HG02852 (cell line): ENCODE measurements at regions not wholly inside any gene's neighbourhood (a gene's known extent, or its start where the extent isn't known, plus 50 kb on each side); places are given as distances from the start of the nearest gene placed in this dataset.
"Not testable (repeated sequence)": the region's sequence is repeated elsewhere in the genome, so short reads cannot be mapped to it uniquely, and the experiment has no call there.

Source experiments
- ATAC-seq: cut with Tn5 transposase; IDR thresholded peaks from one replicate; pipeline ENCODE4 v1.9.1; 2021; ENCODE audit warnings: mild to moderate bottlenecking, moderate library complexity; ENCODE audit not compliant: unreplicated experiment

- no peak for ATAC-seq
These were observed 103.8 kb upstream of the LANCL2 start for GRCh38 chr7:55261386-55261770.

- ATAC-seq, result not testable (repeated sequence)
These were observed 99.8 kb upstream of the LANCL2 start for GRCh38 chr7:55265328-55265727.

GRCh38 chr7:55265836-55266642, 99.1 kb upstream of the LANCL2 start:
- ATAC-seq, result no peak

DNA sequence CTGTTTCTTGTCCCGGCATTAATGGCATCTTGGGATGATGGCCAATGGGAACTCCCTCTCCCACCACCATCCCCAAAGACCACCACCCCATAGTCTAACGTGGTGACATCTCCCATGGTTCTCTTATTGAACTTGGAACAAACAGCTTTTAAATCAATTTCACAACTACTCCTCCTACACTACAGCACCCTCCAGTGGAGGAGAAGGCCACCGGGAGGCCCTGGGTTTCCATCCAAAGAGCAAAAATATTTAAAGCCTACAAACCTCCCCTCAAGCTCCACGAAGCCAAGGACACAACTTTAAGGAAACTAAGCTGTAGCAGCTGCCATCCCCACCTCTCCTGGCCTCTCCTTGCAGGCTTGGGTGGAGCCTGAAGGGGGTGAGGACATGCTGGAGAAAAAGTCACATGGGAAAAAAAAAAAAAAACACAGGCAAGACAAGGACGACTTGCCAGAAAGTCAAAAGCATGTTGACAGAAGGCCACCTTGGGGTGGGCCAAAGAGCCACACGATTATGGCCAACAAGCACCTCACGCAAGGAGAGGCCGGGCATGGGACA, 94.0 kb upstream of the LANCL2 start:
- no peak for ATAC-seq

DNA sequence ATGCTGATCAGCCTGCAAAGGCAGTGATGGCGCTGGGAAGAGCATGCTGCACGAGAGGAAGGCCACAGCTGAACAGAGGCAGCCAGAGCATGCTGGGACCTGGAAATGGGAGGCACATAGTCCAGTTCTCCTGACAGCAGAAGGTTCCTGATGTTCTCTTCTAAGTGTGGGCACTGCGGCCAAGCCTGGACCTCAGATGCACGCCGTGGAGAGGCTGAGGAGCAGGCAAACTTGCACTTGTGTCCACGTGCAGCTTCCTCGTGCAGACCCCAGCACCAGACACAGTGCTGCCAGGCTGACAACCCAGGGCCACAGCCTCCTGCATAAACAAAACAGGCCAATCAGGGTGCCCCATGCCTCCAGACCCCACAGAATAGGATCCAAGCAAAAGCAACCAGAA, 93.5 kb upstream of the LANCL2 start:
- ATAC-seq, result no peak

DNA sequence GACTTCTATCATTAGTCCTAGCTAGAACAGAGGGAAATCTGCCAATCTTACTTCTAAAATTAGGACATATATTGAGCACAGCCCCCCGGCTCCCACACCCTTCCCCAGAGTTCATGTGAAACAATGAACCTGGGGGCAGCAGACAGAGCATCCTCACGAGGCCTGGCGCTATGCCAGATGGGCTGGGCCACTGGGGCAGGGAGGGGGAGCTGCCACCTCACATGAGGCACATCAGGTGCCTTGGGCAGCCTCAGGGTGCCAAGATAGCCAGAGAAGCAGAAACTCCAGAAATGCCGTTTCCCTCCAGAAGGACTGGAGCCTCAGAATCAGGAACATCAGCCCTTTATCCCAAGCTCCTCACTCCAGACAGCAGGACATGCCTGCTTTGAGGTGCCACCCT, 92.8 kb upstream of the LANCL2 start:
- no peak for ATAC-seq

GRCh38 chr7:55273186-55273980, 91.8 kb upstream of the LANCL2 start:
- no peak for ATAC-seq

DNA sequence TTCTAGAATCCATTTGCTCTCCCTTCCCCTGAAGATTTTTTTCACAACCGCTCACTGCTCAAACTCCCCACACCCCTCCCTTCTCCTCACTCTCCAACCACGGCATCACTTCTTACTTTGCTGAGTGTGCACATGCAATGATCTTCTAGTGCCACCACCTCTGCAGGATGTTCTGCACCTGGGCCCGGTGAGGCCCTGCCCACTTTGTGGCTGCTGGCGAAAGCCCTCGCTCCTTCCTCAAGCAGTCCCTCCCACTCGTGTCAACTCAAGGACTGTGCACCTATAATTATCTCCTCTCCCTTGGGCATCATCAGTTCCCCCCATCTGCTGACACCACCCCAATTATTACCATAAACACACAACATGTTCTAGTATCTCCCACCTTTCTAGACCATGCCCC, 91.0 kb upstream of the LANCL2 start:
- ATAC-seq, result no peak

GRCh38 chr7:55275291-55276200, 89.6 kb upstream of the LANCL2 start:
- ATAC-seq, result no peak

- ATAC-seq, result no peak
These were observed 88.4 kb upstream of the LANCL2 start for GRCh38 chr7:55276572-55277295.

GRCh38 chr7:55277916-55278315, 87.2 kb upstream of the LANCL2 start:
- ATAC-seq, result no peak

- no peak for ATAC-seq
These were observed 86.8 kb upstream of the LANCL2 start for GRCh38 chr7:55278321-55278720.

- no peak for ATAC-seq
These were observed 85.9 kb upstream of the LANCL2 start for GRCh38 chr7:55279080-55279845.

DNA sequence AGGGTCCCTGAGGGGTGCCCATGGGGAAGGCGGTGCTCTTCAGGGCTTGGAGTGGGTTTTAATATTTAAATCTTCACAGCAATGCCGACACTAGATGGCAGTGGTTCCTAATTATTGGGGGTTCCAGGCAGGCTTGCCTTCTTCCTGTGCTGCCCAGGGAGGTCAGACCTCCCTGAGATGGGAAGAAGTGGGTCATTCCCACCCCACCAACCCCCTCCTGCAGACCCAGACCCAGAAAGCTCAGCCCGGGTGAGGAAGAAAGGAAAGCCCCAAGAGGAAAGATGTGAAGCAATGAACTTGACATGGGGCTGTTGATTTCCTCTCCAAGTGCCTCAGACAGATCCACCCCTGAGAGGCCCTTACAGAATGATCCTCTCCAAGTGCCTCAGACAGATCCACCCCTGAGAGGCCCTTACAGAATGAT, 85.1 kb upstream of the LANCL2 start:
- ATAC-seq, result peak; percentile 88

- no peak for ATAC-seq
These were observed 79.5 kb upstream of the LANCL2 start for GRCh38 chr7:55285665-55286064.

DNA sequence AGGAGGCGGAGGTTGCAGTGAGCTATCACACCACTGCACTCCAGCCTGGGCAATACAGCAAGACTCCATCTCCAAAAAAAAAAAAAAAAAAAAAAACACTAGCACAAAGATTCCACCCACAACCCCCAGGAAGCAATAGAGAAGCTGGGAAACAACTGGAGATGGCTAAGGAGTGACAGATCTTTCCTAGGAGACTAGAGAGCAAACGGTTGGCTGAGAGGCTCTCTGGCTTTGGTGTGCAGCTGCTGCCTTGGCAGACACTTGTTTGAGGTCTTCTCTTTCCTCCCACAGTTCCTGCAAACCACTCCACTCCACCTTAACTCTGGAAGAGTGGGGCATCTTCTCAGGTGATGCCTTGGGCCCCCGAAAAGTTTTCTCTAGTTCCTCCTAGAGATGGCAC, 78.5 kb upstream of the LANCL2 start:
- no peak for ATAC-seq

- ATAC-seq, result no peak
These were observed 76.9 kb upstream of the LANCL2 start for GRCh38 chr7:55288070-55288824.

GRCh38 chr7:55296070-55296469, 69.1 kb upstream of the LANCL2 start:
- ATAC-seq, result no peak
